ENCODE measurements at regions not wholly inside any gene's neighbourhood (a gene's known extent, or its start where the extent isn't known, plus 50 kb on each side); places are given as distances from the start of the nearest gene placed in this dataset.

DNA sequence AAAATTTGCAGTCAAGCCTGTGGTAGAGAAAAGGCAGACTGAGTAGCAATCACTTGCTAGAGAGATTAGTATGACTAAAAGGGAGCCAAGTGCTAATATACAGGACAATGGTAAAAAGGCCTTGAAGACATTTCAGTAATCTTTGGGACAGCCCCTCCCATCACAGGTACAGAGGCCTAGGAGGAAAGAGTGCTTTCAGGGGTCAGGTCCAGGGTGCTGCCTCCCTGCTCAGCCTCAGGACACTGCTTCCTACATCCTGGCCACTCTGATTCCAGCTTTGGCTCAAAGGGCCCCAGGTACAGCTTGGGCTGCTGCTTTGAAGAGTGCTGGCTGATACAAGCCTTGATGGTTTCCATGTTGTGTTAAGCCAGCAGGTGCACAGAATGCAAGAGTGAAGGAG, 543.5 kb downstream of the MMUT start:
- TF ChIP-seq, protein P1, sequence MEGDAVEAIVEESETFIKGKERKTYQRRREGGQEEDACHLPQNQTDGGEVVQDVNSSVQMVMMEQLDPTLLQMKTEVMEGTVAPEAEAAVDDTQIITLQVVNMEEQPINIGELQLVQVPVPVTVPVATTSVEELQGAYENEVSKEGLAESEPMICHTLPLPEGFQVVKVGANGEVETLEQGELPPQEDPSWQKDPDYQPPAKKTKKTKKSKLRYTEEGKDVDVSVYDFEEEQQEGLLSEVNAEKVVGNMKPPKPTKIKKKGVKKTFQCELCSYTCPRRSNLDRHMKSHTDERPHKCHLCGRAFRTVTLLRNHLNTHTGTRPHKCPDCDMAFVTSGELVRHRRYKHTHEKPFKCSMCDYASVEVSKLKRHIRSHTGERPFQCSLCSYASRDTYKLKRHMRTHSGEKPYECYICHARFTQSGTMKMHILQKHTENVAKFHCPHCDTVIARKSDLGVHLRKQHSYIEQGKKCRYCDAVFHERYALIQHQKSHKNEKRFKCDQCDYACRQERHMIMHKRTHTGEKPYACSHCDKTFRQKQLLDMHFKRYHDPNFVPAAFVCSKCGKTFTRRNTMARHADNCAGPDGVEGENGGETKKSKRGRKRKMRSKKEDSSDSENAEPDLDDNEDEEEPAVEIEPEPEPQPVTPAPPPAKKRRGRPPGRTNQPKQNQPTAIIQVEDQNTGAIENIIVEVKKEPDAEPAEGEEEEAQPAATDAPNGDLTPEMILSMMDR (conservative IDR thresholded peaks at IDR 0.05; ENCODE audit: low read depth, low read length) = no peak
- no peak for TF ChIP-seq EZH2 (IDR thresholded peaks at IDR 0.05; ENCODE audit: low read length, unreplicated experiment)

Data from PC-3 (cell line).